Spinal cord (tissue), 9 donors: ENCODE measurements at regions not wholly inside any gene's neighbourhood (a gene's known extent, or its start where the extent isn't known, plus 50 kb on each side); places are given as distances from the start of the nearest gene placed in this dataset.

Experiments
- DNase-seq, 6 donors: peaks; one replicate each; pipeline versions ENCODE4 v3.0.0 to v3.0.0-alpha.2; 2013 to 2015; ENCODE audit warnings: low spot score in 6 of 6, low read depth in 4 of 6
- H3K27ac ChIP-seq: one replicate; pipeline ENCODE4 v1.5.1; 2013; ENCODE audit warnings: low read depth, low read length, control low read depth
- H3K27me3 ChIP-seq: one replicate; pipeline ENCODE4 v1.6.1; 2013; ENCODE audit warnings: low read length; ENCODE audit not compliant: control insufficient read depth, insufficient read depth
- H3K36me3 ChIP-seq: one replicate; pipeline ENCODE4 v1.6.1; 2013; ENCODE audit warnings: low read length; ENCODE audit not compliant: control insufficient read depth, insufficient read depth
- H3K4me1 ChIP-seq: one replicate; pipeline ENCODE4 v1.6.1; 2013; ENCODE audit warnings: low read length; ENCODE audit not compliant: control insufficient read depth, insufficient read depth
- H3K4me3 ChIP-seq: one replicate; pipeline ENCODE4 v1.5.1; 2013; ENCODE audit warnings: low read depth, low read length, control low read depth
- H3K9me3 ChIP-seq: one replicate; pipeline ENCODE4 v1.6.1; 2013; ENCODE audit warnings: low read length; ENCODE audit not compliant: control insufficient read depth, insufficient read depth
- WGBS: methylation state at CpG from one replicate; pipeline ENCODE4 v1.1.5; 2013; ENCODE audit warnings: missing lambda C conversion rate; ENCODE audit not compliant: insufficient coverage; 5-methylcytosine and 5-hydroxymethylcytosine counted together
- donor health status: healthy.

GRCh38 chr13:67696775-67697174 is 466.6 kb upstream of the PCDH9 start:
- Histone ChIP-seq H3K4me1 (no peaks in the 10 kb centered on the region), H3K4me3 (no peak overlapping the region), H3K27me3 (no peaks in the 10 kb centered on the region), H3K27ac (no peak overlapping the region), H3K36me3 (no peaks in the 10 kb centered on the region), H3K9me3 (no peaks in the 10 kb centered on the region)
- DNase-seq = peak in 2 of 6 donors; percentile 4 to 7
- 64% methylated on average over 3 of the region's 3 CpGs for WGBS

GRCh38 chr13:67664502-67664901 is 434.4 kb upstream of the PCDH9 start:
- WGBS = no CpG with 5 or more reads among the region's 2 CpGs
- Histone ChIP-seq H3K27ac (no peak overlapping the region), H3K27me3 (no peaks in the 10 kb centered on the region), H3K4me3 (no peak overlapping the region), H3K36me3 (no peaks in the 10 kb centered on the region), H3K9me3 (no peaks in the 10 kb centered on the region), H3K4me1 (no peaks in the 10 kb centered on the region)
- no peak for DNase-seq

- no peak overlapping the region for H3K27ac ChIP-seq
- peak in 1 of 6 donors; percentile 26 for DNase-seq
- no peaks in the 10 kb centered on the region for H3K4me1 ChIP-seq
- no peaks in the 10 kb centered on the region for H3K27me3 ChIP-seq
- 100% methylated on average over 2 of the region's 3 CpGs for WGBS
- no peak overlapping the region for H3K4me3 ChIP-seq
- H3K36me3 ChIP-seq = no peaks in the 10 kb centered on the region
- no peaks in the 10 kb centered on the region for H3K9me3 ChIP-seq
Observed at GRCh38 chr13:67662997-67663396, 432.9 kb upstream of the PCDH9 start.

- Histone ChIP-seq H3K4me1 (no peaks in the 10 kb centered on the region), H3K36me3 (no peaks in the 10 kb centered on the region), H3K27ac (no peak overlapping the region), H3K27me3 (no peaks in the 10 kb centered on the region), H3K4me3 (no peak overlapping the region), H3K9me3 (no peaks in the 10 kb centered on the region)
- no CpG with 5 or more reads among the region's 3 CpGs for WGBS
- no peak for DNase-seq
Observed at GRCh38 chr13:67652887-67653286, 422.8 kb upstream of the PCDH9 start.

- no peaks in the 10 kb centered on the region for H3K4me1 ChIP-seq
- no peaks in the 10 kb centered on the region for H3K27me3 ChIP-seq
- H3K9me3 ChIP-seq = no peaks in the 10 kb centered on the region
- H3K36me3 ChIP-seq = no peaks in the 10 kb centered on the region
- WGBS = no CpG with 5 or more reads among the region's 3 CpGs
- H3K27ac ChIP-seq = no peak overlapping the region
- no peak overlapping the region for H3K4me3 ChIP-seq
- DNase-seq = no peak
Observed at GRCh38 chr13:67651908-67652465, 421.9 kb upstream of the PCDH9 start.

- no peak overlapping the region for H3K27ac ChIP-seq
- no peaks in the 10 kb centered on the region for H3K27me3 ChIP-seq
- no peaks in the 10 kb centered on the region for H3K4me1 ChIP-seq
- H3K9me3 ChIP-seq = no peaks in the 10 kb centered on the region
- H3K36me3 ChIP-seq = no peaks in the 10 kb centered on the region
- no CpG with 5 or more reads among the region's 1 CpG for WGBS
- H3K4me3 ChIP-seq = no peak overlapping the region
- DNase-seq = no peak
Observed at GRCh38 chr13:67650471-67650870, 420.3 kb upstream of the PCDH9 start.

- no peak for DNase-seq
- WGBS = 83% methylated on average over 2 of the region's 4 CpGs
- no peak overlapping the region for H3K4me3 ChIP-seq
Observed at GRCh38 chr13:67645874-67646467, 415.8 kb upstream of the PCDH9 start.

GRCh38 chr13:67643516-67644055 is 413.4 kb upstream of the PCDH9 start:
- H3K9me3 ChIP-seq = no peaks in the 10 kb centered on the region
- H3K36me3 ChIP-seq = no peaks in the 10 kb centered on the region
- DNase-seq = no peak
- no peaks in the 10 kb centered on the region for H3K27me3 ChIP-seq
- WGBS = no CpG with 5 or more reads among the region's 1 CpG
- no peak overlapping the region for H3K4me3 ChIP-seq
- H3K27ac ChIP-seq = no peak overlapping the region
- no peaks in the 10 kb centered on the region for H3K4me1 ChIP-seq

More at GRCh38 chr13:67645874-67646467, 415.8 kb upstream of the PCDH9 start:
- no peaks in the 10 kb centered on the region for H3K27me3 ChIP-seq
- no peaks in the 10 kb centered on the region for H3K36me3 ChIP-seq
- no peaks in the 10 kb centered on the region for H3K9me3 ChIP-seq
- no peaks in the 10 kb centered on the region for H3K4me1 ChIP-seq
- no peak overlapping the region for H3K27ac ChIP-seq

- Histone ChIP-seq H3K4me1 (no peaks in the 10 kb centered on the region), H3K9me3 (no peaks in the 10 kb centered on the region), H3K4me3 (no peak overlapping the region), H3K36me3 (no peaks in the 10 kb centered on the region), H3K27me3 (no peaks in the 10 kb centered on the region), H3K27ac (no peak overlapping the region)
- no peak for DNase-seq
Observed at GRCh38 chr13:67642657-67643056, 412.5 kb upstream of the PCDH9 start.

GRCh38 chr13:67635754-67636153 is 405.6 kb upstream of the PCDH9 start:
- Histone ChIP-seq H3K36me3 (no peaks in the 10 kb centered on the region), H3K27ac (no peak overlapping the region), H3K9me3 (no peaks in the 10 kb centered on the region), H3K4me3 (no peak overlapping the region), H3K27me3 (no peaks in the 10 kb centered on the region), H3K4me1 (no peaks in the 10 kb centered on the region)
- DNase-seq = no peak
- WGBS = 67% methylated on average over 1 of the region's 3 CpGs
